Esophagus muscularis mucosa (tissue), 4 donors: ENCODE measurements at regions not wholly inside any gene's neighbourhood (a gene's known extent, or its start where the extent isn't known, plus 50 kb on each side); places are given as distances from the start of the nearest gene placed in this dataset.

ENCODE experiments used
- DNase-seq: peaks from one replicate; pipeline ENCODE4 v3.0.0-alpha.2; 2017; ENCODE audit errors: extremely low spot score
- H3K27ac ChIP-seq, 4 donors: fragments of 200-600 bp; sonication (generic); replicated peaks in 1 of 4; 1 replicate in 3 of 4; 2 replicates in 1 of 4; pipeline ENCODE4 v1.5.1; 2016 to 2019; ENCODE audit warnings: mild to moderate bottlenecking in 1 of 4
- H3K27me3 ChIP-seq, 4 donors: fragments of 200-600 bp; sonication (generic); one replicate each; pipeline versions ENCODE4 v1.5.1 to v1.6.0; 2016 to 2019
- H3K36me3 ChIP-seq, 4 donors: fragments of 200-600 bp; sonication (generic); one replicate each; pipeline ENCODE4 v1.5.1; 2016 to 2019
- H3K4me1 ChIP-seq, 4 donors: fragments of 200-600 bp; sonication (generic); one replicate each; pipeline ENCODE4 v1.5.1; 2016 to 2019
- H3K4me3 ChIP-seq, 4 donors: fragments of 200-600 bp; sonication (generic); 1 replicate in 2 of 4; 2 replicates in 2 of 4; pipeline ENCODE4 v1.5.1; 2016 to 2019; ENCODE audit warnings: mild to moderate bottlenecking in 4 of 4, moderate library complexity in 1 of 4
- H3K9me3 ChIP-seq, 4 donors: fragments of 200-600 bp; sonication (generic); 1 replicate in 3 of 4; 2 replicates in 1 of 4; pipeline ENCODE4 v1.5.1; 2016 to 2019
- CTCF ChIP-seq, 3 experiments: fragments of 200-600 bp in 2 of 3; fragments of 450-650 bp in 1 of 3; sonication (generic) in 2 of 3; IDR thresholded peaks; one replicate each; pipeline ENCODE4 v1.5.1; 2017 to 2019; ENCODE audit warnings: antibody characterized with exemption in 3 of 3, mild to moderate bottlenecking in 2 of 3, moderate library complexity in 1 of 3
- EP300 ChIP-seq: sonication (generic); formaldehyde crosslinking; IDR thresholded peaks from one replicate; pipeline ENCODE4 v1.6.1; 2017; ENCODE audit warnings: antibody characterized with exemption
- POLR2A ChIP-seq: fragments of 450-650 bp; IDR thresholded peaks from one replicate; pipeline ENCODE4 v1.6.1; 2017; ENCODE audit warnings: antibody characterized with exemption, moderate library complexity, mild to moderate bottlenecking, low read depth
- POLR2AphosphoS5 ChIP-seq, 2 donors: sonication (generic); formaldehyde crosslinking; IDR thresholded peaks; one replicate each; pipeline ENCODE4 v1.6.1; 2017; ENCODE audit warnings: antibody characterized with exemption in 2 of 2
- WGBS: methylation state at CpG from one replicate; pipeline ENCODE4 v1.1.5; 2018; 5-methylcytosine and 5-hydroxymethylcytosine counted together
- intact Hi-C: fragments of 100-400 bp; cut with DNase I; formaldehyde crosslinking; loops from one replicate; pipeline ENCODE4 v1.15.1; 2023

- Histone ChIP-seq H3K9me3 (no peaks in the 10 kb centered on the region), H3K4me3 (no peak overlapping the region), H3K27me3 (no peaks in the 10 kb centered on the region), H3K36me3 (no peaks in the 10 kb centered on the region), H3K27ac (no peak overlapping the region), H3K4me1 (no peaks in the 10 kb centered on the region)
- WGBS = 79% methylated on average over 2 of the region's 2 CpGs
- intact Hi-C loops = no loop called here
- DNase-seq = no peak
- TF ChIP-seq POLR2A (no peak), POLR2AphosphoS5 (IDR thresholded peaks at IDR 0.05) (no peak), EP300 (no peak), CTCF (IDR thresholded peaks at IDR 0.05) (no peak)
Measured at GRCh38 chr2:192373754-192374153, 179.0 kb upstream of the TMEFF2 start.

- no peak for TF ChIP-seq POLR2A
- no peak for TF ChIP-seq POLR2AphosphoS5 (IDR thresholded peaks at IDR 0.05)
- TF ChIP-seq CTCF (IDR thresholded peaks at IDR 0.05) = no peak
- TF ChIP-seq EP300 = no peak
- H3K9me3 ChIP-seq = no peaks in the 10 kb centered on the region
- no peaks in the 10 kb centered on the region for H3K36me3 ChIP-seq
- no peak for DNase-seq
- H3K4me1 ChIP-seq = no peaks in the 10 kb centered on the region
- 88% methylated on average over 6 of the region's 6 CpGs for WGBS
- no peak overlapping the region for H3K4me3 ChIP-seq
- no peaks in the 10 kb centered on the region for H3K27me3 ChIP-seq
- intact Hi-C loops = no loop called here
- no peak overlapping the region for H3K27ac ChIP-seq
Measured at GRCh38 chr2:192373221-192373620, 178.5 kb upstream of the TMEFF2 start.

GRCh38 chr2:192369969-192370368 is 175.2 kb upstream of the TMEFF2 start:
- Histone ChIP-seq H3K27ac (no peak overlapping the region), H3K4me3 (no peak overlapping the region), H3K9me3 (no peaks in the 10 kb centered on the region), H3K36me3 (no peaks in the 10 kb centered on the region), H3K27me3 (no peaks in the 10 kb centered on the region), H3K4me1 (no peaks in the 10 kb centered on the region)
- intact Hi-C loops = no loop called here
- 90% methylated on average over 3 of the region's 3 CpGs for WGBS
- DNase-seq = no peak
- no peak for TF ChIP-seq POLR2A
- TF ChIP-seq CTCF (IDR thresholded peaks at IDR 0.05) = no peak
- no peak for TF ChIP-seq EP300
- no peak for TF ChIP-seq POLR2AphosphoS5 (IDR thresholded peaks at IDR 0.05)

- Histone ChIP-seq H3K27ac (no peak overlapping the region), H3K27me3 (no peaks in the 10 kb centered on the region), H3K36me3 (no peaks in the 10 kb centered on the region), H3K4me1 (no peaks in the 10 kb centered on the region), H3K4me3 (no peak overlapping the region), H3K9me3 (no peaks in the 10 kb centered on the region)
- DNase-seq = no peak
- TF ChIP-seq EP300 (no peak), CTCF (IDR thresholded peaks at IDR 0.05) (no peak), POLR2A (no peak), POLR2AphosphoS5 (IDR thresholded peaks at IDR 0.05) (no peak)
- intact Hi-C loops = no loop called here
- WGBS = 81% methylated on average over 3 of the region's 3 CpGs
Measured at GRCh38 chr2:192357217-192357616, 162.5 kb upstream of the TMEFF2 start.

GRCh38 chr2:192354512-192355244 is 159.9 kb upstream of the TMEFF2 start:
- H3K36me3 ChIP-seq = no peaks in the 10 kb centered on the region
- no peaks in the 10 kb centered on the region for H3K4me1 ChIP-seq
- TF ChIP-seq POLR2A (no peak), CTCF (IDR thresholded peaks at IDR 0.05) (no peak), POLR2AphosphoS5 (IDR thresholded peaks at IDR 0.05) (no peak)
- DNase-seq = no peak
- 63% methylated on average over 3 of the region's 3 CpGs for WGBS
- intact Hi-C loops = no loop called here
- no peak overlapping the region for H3K27ac ChIP-seq
- no peaks in the 10 kb centered on the region for H3K9me3 ChIP-seq
- H3K27me3 ChIP-seq = no peaks in the 10 kb centered on the region
- H3K4me3 ChIP-seq = no peak overlapping the region
